GM12873 (cell line): ENCODE measurements at regions not wholly inside any gene's neighbourhood (a gene's known extent, or its start where the extent isn't known, plus 50 kb on each side); places are given as distances from the start of the nearest gene placed in this dataset.

Source experiments
- TF ChIP-seq, protein P1 (sequence below): IDR thresholded peaks from 2 replicates; pipeline ENCODE4 v1.5.1; 2012; ENCODE audit warnings: low read depth, mild to moderate bottlenecking, moderate library complexity, low read length, control low read depth; ENCODE audit not compliant: insufficient read depth; ENCODE audit errors: missing control alignments

DNA sequence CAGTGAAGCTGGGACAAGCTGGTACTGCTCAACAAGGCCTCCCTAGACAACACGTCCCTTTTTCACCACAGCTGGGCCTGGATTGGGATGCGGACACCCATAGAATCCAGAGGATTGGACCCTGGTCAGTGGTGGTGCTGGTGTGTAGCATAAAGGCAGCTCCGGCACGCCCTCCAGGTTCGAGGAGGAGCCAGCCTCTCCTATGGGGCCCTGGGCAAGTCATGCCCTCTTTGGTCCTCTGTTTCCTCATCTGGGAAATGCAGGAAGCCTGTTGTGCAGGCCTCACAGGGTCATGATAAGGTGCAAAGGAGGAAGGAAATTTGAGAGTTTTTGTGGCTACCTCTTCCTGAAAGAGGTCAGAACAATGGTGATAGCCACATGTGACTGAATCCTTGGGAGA, 1741.7 kb downstream of the TP53TG3F start:
- TF ChIP-seq, protein P1, sequence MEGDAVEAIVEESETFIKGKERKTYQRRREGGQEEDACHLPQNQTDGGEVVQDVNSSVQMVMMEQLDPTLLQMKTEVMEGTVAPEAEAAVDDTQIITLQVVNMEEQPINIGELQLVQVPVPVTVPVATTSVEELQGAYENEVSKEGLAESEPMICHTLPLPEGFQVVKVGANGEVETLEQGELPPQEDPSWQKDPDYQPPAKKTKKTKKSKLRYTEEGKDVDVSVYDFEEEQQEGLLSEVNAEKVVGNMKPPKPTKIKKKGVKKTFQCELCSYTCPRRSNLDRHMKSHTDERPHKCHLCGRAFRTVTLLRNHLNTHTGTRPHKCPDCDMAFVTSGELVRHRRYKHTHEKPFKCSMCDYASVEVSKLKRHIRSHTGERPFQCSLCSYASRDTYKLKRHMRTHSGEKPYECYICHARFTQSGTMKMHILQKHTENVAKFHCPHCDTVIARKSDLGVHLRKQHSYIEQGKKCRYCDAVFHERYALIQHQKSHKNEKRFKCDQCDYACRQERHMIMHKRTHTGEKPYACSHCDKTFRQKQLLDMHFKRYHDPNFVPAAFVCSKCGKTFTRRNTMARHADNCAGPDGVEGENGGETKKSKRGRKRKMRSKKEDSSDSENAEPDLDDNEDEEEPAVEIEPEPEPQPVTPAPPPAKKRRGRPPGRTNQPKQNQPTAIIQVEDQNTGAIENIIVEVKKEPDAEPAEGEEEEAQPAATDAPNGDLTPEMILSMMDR = no peak

DNA sequence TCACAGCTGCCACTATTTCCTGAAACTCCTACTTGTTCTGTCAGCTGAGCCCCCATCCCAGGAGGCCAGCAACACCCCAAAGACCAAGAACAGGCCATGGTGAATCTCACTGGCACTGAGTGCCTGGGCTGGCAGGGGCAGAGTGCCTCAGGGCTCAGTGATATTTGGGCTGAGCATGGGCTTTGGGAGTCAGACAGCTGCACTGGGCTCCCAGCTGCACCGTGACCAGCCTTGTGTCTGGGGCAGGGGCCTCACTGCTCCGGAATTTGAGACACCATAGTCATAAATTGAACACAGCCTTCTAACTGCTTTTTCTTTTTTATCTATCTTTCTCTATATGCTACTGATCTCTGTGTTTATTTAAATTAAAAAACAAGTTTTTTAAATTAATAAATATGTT, 1744.2 kb downstream of the TP53TG3F start:
- TF ChIP-seq, protein P1 = no peak

DNA sequence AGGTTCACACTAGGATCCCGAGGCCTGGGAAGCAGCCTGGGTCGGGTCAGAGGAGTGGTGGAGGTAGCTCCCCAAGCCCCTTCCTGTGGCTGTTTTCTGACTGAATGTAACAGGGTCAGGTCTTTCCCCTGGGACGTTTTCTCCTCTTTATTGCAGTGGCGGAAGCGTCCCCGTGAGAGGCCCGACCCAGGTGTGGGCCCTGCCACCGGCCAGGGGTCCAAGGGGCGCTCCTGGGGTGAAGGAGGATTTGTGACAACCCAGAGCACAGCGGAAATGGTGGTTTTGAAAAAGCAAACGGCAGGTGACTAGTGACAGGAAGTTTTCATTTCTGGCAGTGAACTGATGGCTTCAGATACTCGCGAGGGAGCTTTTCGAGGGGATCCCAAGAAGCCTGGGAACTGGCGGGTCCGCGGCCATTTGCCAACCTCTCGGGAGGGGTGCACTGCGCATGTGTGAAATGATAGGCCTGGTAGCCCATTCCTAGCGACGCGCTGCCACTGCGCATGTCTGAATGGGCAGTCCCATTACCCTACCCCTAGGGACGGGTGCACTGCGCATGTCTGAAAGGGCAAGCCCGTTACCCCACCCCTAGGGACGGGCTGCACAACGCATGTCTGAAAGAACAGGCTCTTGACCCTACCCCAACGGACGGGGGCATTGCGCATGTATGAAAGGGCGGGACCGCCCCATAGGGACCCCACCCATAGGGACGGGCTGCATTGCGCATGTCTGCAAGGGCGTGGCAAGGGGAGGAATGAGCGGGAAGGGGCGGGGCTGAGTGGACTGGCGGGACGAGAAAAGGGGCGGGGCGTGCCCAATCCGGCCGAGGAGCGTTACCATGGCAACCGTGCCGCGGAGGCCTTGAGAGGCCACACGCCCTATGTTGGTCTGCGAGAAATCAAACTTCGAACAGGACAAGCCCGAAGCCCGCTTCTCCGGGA, 1747.9 kb downstream of the TP53TG3F start:
- TF ChIP-seq, protein P1 = no peak

DNA sequence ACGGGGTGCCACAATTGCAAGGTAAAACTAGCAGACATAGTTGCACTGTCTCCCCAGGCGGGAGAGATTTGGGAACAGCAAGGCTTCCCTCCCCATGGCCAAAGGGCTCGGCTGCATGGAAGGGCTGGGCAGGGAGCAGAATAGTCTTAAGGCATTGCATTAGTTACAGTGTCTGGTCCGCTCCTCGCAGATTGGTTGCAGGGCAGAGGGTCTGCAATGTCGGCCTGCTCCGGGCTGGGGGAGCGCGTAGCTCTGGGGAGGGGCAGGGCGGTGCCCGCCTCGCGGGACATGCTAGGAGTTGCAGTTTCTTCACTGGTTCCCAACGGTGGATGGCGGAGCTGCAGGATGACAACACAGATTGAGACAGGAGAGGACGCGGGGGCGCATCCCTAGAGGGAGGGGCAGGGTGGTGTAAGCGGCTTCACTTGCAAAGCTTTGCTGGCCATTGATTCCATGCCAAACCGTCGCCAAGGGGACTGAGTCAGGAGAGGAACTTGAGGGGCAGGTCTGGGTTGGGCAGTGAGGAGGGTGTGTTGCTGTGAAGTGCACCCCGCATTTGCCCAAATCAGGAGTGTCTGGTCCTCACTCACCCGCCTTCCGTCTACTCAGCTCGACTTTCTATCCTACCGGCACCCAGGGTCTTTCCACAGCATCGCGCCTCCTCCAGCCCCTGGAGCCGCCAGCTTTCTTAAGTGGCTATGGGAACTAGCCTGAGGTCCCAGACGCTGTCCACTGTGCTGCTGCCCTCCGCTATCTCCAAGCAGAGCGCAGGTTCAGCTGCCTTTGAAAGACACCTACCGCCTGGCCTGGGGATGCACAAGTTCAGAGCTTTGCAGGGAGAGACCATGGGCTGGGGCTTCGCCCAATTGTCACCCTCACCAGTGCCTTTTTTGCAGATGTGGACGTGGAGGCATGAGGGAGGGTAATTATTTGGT, 1748.9 kb downstream of the TP53TG3F start:
- TF ChIP-seq, protein P1 = no peak

DNA sequence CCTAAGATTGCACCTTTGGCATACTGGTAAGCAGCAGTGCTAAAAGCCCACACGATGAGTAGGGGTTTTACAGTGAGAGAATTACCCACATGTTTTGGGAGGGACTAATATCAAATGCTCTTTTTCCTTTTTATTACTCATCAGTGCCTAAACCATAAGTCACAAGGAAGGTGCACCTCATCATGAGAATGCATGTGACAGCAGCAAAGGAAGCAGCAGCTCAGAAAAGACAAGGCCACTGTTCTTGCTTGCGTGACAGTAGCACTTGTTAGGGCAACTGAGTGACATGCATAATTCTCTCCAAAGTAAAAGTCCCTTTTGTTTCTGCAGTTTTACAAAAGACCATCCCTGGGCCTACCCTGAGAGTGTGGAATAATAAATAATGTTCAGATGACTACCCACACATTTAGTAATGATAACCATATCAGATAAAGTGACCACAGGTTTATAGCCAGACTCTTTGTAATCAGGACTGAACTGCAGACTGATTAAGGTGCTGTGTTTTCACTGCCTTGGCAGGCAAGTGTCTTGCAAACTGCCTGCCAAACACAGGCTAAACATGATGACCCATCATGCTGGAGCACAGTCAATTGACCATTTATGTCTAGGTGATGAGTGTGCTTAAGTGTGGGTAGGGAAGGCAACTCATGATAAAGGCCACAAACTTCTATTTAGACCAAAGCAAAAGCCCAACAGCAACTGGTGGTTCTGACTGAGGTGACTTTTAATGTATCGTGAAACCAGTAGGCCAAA, 1751.4 kb downstream of the TP53TG3F start:
- TF ChIP-seq, protein P1 = no peak

DNA sequence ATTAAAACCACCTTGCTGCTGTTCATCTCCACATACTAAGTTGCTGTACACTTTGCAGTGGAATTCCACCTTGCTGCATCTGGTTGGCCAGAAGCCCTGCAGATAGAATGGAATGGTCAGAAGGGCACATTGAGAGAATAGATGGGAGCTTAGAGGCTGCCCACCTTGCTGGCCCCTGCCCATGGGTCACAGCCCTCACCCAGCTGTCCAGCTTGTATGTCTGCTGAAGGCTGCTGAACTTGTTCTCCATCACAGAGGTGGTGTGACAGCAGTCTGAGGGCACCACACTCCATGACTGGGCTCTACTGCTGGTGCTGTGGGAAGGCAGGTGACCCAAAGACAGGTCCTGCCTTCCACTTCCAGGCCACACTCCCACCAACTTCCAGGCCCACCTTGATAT, 1755.4 kb downstream of the TP53TG3F start:
- TF ChIP-seq, protein P1 = no peak
